Ascending aorta (tissue), 2 donors: ENCODE measurements at regions not wholly inside any gene's neighbourhood (a gene's known extent, or its start where the extent isn't known, plus 50 kb on each side); places are given as distances from the start of the nearest gene placed in this dataset.

ENCODE experiments used
- DNase-seq, 2 donors: peaks; one replicate each; pipeline ENCODE4 v3.0.0-alpha.2; 2019; ENCODE audit warnings: low spot score in 2 of 2
- H3K27ac ChIP-seq, 2 donors: fragments of 200-600 bp; sonication (generic); one replicate each; pipeline ENCODE4 v1.5.1; 2016 to 2017; ENCODE audit warnings: mild to moderate bottlenecking in 1 of 2
- H3K27me3 ChIP-seq: fragments of 200-600 bp; sonication (generic); one replicate; pipeline ENCODE4 v1.5.1; 2017
- H3K36me3 ChIP-seq, 2 donors: fragments of 200-600 bp; sonication (generic); one replicate each; pipeline ENCODE4 v1.5.1; 2016
- H3K4me1 ChIP-seq, 2 donors: fragments of 200-600 bp; sonication (generic); one replicate each; pipeline ENCODE4 v1.5.1; 2016 to 2017; ENCODE audit warnings: mild to moderate bottlenecking in 1 of 2
- H3K4me3 ChIP-seq, 2 donors: fragments of 200-600 bp; sonication (generic); one replicate each; pipeline ENCODE4 v1.5.1; 2016 to 2017; ENCODE audit warnings: mild to moderate bottlenecking in 1 of 2
- H3K9me3 ChIP-seq, 2 donors: fragments of 200-600 bp; sonication (generic); one replicate each; pipeline ENCODE4 v1.5.1; 2016
- intact Hi-C: fragments of 100-400 bp; cut with DNase I; formaldehyde crosslinking; loops from one replicate; pipeline ENCODE4 v1.15.1; 2023
- TF ChIP-seq, protein P1 (sequence below), 3 experiments: fragments of 200-600 bp in 2 of 3; fragments of 450-650 bp in 1 of 3; sonication (generic) in 2 of 3; IDR thresholded peaks; one replicate each; pipeline ENCODE4 v1.5.1; 2016 to 2019; ENCODE audit warnings: antibody characterized with exemption in 3 of 3, mild to moderate bottlenecking in 1 of 3, moderate library complexity in 1 of 3

DNA sequence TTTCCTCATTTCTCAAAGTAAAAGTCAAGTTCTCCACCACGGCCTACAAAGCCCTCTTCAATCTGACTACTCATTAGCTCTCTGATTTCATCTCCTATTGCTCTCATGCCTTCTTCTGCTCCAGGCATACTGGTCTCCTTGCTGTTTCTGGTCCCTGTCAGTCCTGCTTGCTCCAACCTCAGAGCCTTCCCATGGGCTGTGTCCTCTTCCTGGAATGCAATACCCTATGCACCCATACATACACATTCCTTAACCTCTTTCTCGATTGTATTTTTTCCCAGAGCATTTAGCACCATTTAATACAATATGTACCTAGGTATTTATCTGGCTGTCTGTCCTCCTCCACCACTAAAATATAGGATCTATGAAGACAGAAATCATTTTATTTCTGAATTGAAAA lies 385.2 kb downstream of the GASK1B start:
- H3K27me3 ChIP-seq = no peaks in the 10 kb centered on the region
- TF ChIP-seq, protein P1, sequence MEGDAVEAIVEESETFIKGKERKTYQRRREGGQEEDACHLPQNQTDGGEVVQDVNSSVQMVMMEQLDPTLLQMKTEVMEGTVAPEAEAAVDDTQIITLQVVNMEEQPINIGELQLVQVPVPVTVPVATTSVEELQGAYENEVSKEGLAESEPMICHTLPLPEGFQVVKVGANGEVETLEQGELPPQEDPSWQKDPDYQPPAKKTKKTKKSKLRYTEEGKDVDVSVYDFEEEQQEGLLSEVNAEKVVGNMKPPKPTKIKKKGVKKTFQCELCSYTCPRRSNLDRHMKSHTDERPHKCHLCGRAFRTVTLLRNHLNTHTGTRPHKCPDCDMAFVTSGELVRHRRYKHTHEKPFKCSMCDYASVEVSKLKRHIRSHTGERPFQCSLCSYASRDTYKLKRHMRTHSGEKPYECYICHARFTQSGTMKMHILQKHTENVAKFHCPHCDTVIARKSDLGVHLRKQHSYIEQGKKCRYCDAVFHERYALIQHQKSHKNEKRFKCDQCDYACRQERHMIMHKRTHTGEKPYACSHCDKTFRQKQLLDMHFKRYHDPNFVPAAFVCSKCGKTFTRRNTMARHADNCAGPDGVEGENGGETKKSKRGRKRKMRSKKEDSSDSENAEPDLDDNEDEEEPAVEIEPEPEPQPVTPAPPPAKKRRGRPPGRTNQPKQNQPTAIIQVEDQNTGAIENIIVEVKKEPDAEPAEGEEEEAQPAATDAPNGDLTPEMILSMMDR (IDR thresholded peaks at IDR 0.05) = no peak
- no peaks in the 10 kb centered on the region for H3K9me3 ChIP-seq
- H3K4me1 ChIP-seq = peaks cover 0 to 2% of the 10 kb centered on the region in 2 donors
- H3K27ac ChIP-seq = no peak overlapping the region
- H3K4me3 ChIP-seq = no peak overlapping the region
- no peak for DNase-seq
- no peaks in the 10 kb centered on the region for H3K36me3 ChIP-seq
- intact Hi-C loops = no loop called here

DNA sequence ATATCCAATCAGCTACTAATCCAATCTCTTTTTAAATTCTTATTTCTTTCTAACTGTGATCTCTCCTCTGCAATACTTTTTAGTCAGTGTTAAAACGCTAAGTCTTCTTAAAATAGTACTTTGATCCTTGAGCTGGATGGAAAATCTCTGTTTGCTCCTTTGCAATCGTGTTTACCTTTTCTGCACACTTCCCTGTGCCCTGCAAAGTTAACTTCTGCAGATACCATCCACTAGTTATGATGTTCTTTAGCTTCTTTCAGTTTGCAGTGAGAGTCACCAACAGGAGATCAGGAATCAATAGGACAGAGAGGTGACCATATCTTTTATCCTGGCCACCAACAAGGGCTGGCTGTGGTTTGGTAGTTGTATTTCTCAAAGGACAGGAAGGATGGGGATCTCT lies 391.5 kb downstream of the GASK1B start:
- Histone ChIP-seq H3K27me3 (no peaks in the 10 kb centered on the region), H3K36me3 (no peaks in the 10 kb centered on the region), H3K27ac (no peak overlapping the region), H3K9me3 (no peaks in the 10 kb centered on the region), H3K4me1 (no peaks in the 10 kb centered on the region), H3K4me3 (no peak overlapping the region)
- TF ChIP-seq, protein P1 (IDR thresholded peaks at IDR 0.05) = no peak
- no peak for DNase-seq
- intact Hi-C loops = no loop called here

DNA sequence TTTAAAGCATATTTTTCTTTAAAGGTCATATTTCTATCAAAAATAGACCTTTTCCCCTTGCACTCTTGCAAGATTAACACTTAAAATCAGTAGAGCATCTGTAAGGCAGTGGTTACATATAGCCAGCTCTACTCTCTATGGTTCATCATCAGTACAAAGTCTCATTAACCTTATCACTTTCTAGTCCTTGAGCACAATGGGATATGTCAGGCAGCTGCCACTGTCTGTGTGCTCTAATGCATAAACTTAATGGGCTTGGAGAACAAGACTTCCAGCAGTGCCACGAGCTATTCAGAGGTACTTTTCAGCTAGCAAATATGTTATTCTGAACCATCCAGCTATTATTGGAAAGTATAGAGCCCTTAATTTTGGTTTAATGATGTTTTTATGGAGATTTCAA lies 393.7 kb downstream of the GASK1B start:
- DNase-seq = no peak
- Histone ChIP-seq H3K4me1 (no peaks in the 10 kb centered on the region), H3K27me3 (no peaks in the 10 kb centered on the region), H3K9me3 (no peaks in the 10 kb centered on the region), H3K27ac (no peak overlapping the region), H3K36me3 (no peaks in the 10 kb centered on the region), H3K4me3 (no peak overlapping the region)
- intact Hi-C loops = no loop called here
- TF ChIP-seq, protein P1 (IDR thresholded peaks at IDR 0.05) = no peak

DNA sequence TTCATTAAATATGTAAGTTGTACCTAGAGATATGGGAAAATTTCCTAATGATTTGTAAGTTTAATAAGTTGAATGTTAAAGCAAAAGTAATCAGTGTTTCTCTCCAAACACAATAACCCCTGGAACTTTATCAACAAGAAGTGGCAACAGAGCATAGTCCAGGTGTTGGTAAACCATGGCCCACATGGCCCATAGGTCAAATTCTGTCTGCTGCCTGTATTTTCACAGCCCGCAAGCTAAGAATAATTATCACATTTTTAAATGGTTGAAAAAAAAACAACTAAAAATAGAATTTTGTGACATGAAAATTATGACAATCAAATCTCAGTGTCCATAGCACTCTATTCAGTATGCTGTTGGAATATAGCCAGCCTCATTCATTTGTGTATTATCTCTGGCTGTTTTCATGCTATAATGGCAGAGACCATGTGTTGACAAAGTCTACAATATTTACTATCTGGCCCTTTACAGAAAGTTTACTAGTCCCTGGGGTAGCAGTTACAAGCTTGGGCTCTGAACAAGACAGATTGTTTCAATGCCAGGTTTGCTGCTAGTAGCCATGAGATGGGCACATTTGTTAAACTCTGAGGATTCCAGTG lies 395.8 kb downstream of the GASK1B start:
- intact Hi-C loops = no loop called here
- Histone ChIP-seq H3K4me3 (no peak overlapping the region), H3K4me1 (no peaks in the 10 kb centered on the region), H3K27ac (no peak overlapping the region), H3K36me3 (no peaks in the 10 kb centered on the region), H3K27me3 (no peaks in the 10 kb centered on the region), H3K9me3 (no peaks in the 10 kb centered on the region)
- no peak for DNase-seq
- TF ChIP-seq, protein P1 (IDR thresholded peaks at IDR 0.05) = no peak

DNA sequence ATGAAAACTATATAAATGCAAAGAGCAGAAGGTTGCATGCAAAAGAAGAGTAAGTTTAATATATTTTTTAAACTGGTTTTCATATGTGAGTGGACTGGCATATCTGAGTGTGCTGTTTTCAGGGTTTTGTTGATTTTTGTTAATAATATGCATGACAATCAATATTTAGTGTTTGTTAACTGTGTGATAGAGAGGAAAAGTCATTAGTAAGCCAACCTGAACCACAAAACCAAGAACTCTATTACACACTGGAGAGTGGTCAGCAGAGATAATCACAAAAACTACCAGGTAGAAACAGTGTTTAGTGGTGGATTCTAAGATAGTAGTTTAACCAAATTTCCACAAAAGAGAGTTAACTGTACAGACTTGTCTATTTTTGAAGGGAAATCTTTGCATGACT lies 396.9 kb downstream of the GASK1B start:
- H3K4me1 ChIP-seq = no peaks in the 10 kb centered on the region
- intact Hi-C loops = no loop called here
- H3K36me3 ChIP-seq = no peaks in the 10 kb centered on the region
- H3K27me3 ChIP-seq = no peaks in the 10 kb centered on the region
- TF ChIP-seq, protein P1 (IDR thresholded peaks at IDR 0.05) = no peak
- H3K4me3 ChIP-seq = no peak overlapping the region
- H3K9me3 ChIP-seq = no peaks in the 10 kb centered on the region
- H3K27ac ChIP-seq = no peak overlapping the region
- no peak for DNase-seq

DNA sequence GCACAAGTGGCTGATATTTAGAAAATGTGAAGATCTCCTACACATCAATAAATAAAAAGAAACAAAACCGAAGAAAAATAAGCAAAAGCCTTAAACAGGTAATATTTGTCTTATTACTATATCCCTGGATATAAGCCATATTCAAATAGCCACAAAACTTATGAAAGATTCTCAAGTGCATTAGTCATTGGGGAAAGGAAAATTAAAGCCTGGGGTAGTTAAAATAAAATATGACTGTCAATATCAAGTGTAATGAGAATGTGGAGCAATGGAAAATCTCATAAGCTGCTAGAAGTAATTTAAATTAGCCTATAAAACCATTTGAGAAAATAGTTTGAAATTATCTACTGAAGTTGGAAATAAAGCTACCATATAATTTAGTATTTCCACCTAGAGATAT lies 399.9 kb downstream of the GASK1B start:
- H3K4me3 ChIP-seq = no peak overlapping the region
- intact Hi-C loops = no loop called here
- H3K36me3 ChIP-seq = no peaks in the 10 kb centered on the region
- H3K4me1 ChIP-seq = no peaks in the 10 kb centered on the region
- H3K27ac ChIP-seq = no peak overlapping the region
- H3K27me3 ChIP-seq = no peaks in the 10 kb centered on the region
- TF ChIP-seq, protein P1 (IDR thresholded peaks at IDR 0.05) = no peak
- H3K9me3 ChIP-seq = no peaks in the 10 kb centered on the region
- DNase-seq = no peak
